H9 (cell line): ENCODE measurements at regions not wholly inside any gene's neighbourhood (a gene's known extent, or its start where the extent isn't known, plus 50 kb on each side); places are given as distances from the start of the nearest gene placed in this dataset.

Source experiments
- DNase-seq: peaks from one replicate; pipeline ENCODE4 v3.0.0-alpha.2; 2017
- H2AFZ ChIP-seq: one replicate; pipeline ENCODE4 v1.6.1; 2013; ENCODE audit warnings: mild to moderate bottlenecking, low read length, control low read depth, moderate library complexity
- H2AK5ac ChIP-seq: 2 replicates; pipeline ENCODE4 v1.6.1; 2013; ENCODE audit warnings: low read length, control low read depth, mixed read lengths; ENCODE audit not compliant: insufficient read length
- H2BK120ac ChIP-seq: one replicate; pipeline ENCODE4 v1.6.1; 2013; ENCODE audit warnings: low read depth, mild to moderate bottlenecking, low read length, control low read depth, inconsistent platforms; ENCODE audit not compliant: poor library complexity, severe bottlenecking
- H2BK12ac ChIP-seq: 2 replicates; pipeline ENCODE4 v1.6.1; 2013; ENCODE audit warnings: low read length, control low read depth, mixed read lengths, low read depth; ENCODE audit not compliant: insufficient read length
- H2BK15ac ChIP-seq: 2 replicates; pipeline ENCODE4 v1.6.1; 2013; ENCODE audit warnings: low read depth, low read length, control low read depth
- H2BK20ac ChIP-seq: one replicate; pipeline ENCODE4 v1.6.1; 2013; ENCODE audit warnings: low read depth, mild to moderate bottlenecking, low read length, control low read depth, inconsistent platforms; ENCODE audit not compliant: poor library complexity, severe bottlenecking
- H2BK5ac ChIP-seq: 2 replicates; pipeline ENCODE4 v1.6.1; 2013; ENCODE audit warnings: low read length, control low read depth, mixed read lengths; ENCODE audit not compliant: insufficient read length
- H3K14ac ChIP-seq: 2 replicates; pipeline ENCODE4 v1.6.1; 2013; ENCODE audit warnings: low read length, control low read depth; ENCODE audit not compliant: insufficient read depth
- H3K18ac ChIP-seq: 2 replicates; pipeline ENCODE4 v1.6.1; 2013; ENCODE audit warnings: low read depth, mild to moderate bottlenecking, mixed read lengths, low read length, control low read depth; ENCODE audit not compliant: insufficient read length
- H3K23ac ChIP-seq: 2 replicates; pipeline ENCODE4 v1.6.1; 2013; ENCODE audit warnings: low read length, control low read depth, mixed read lengths, low read depth; ENCODE audit not compliant: insufficient read length
- H3K23me2 ChIP-seq: 2 replicates; pipeline ENCODE4 v1.6.1; 2013; ENCODE audit warnings: low read depth, mild to moderate bottlenecking, mixed read lengths, low read length, control low read depth; ENCODE audit not compliant: insufficient read length, poor library complexity, severe bottlenecking
- H3K27ac ChIP-seq: 2 replicates; pipeline ENCODE4 v1.5.1; 2013; ENCODE audit warnings: low read length, control low read depth, mixed read lengths, low read depth; ENCODE audit not compliant: insufficient read length
- H3K27me3 ChIP-seq: 2 replicates; pipeline ENCODE4 v1.6.1; 2013; ENCODE audit warnings: low read length, control low read depth, inconsistent platforms; ENCODE audit not compliant: insufficient read depth
- H3K4ac ChIP-seq: 2 replicates; pipeline ENCODE4 v1.6.1; 2013; ENCODE audit warnings: low read depth, mild to moderate bottlenecking, control low read depth, inconsistent platforms, low read length, moderate library complexity
- H3K4me1 ChIP-seq: 2 replicates; pipeline ENCODE4 v1.6.1; 2013; ENCODE audit warnings: low read length, control low read depth, inconsistent platforms; ENCODE audit not compliant: insufficient read depth
- H3K4me2 ChIP-seq: 2 replicates; pipeline ENCODE4 v1.6.1; 2013; ENCODE audit warnings: low read length, control low read depth, mixed read lengths; ENCODE audit not compliant: insufficient read length, insufficient read depth
- H3K56ac ChIP-seq: 2 replicates; pipeline ENCODE4 v1.6.1; 2013; ENCODE audit warnings: low read depth, mild to moderate bottlenecking, mixed read lengths, low read length, control low read depth; ENCODE audit not compliant: insufficient read length
- H3K79me1 ChIP-seq: 2 replicates; pipeline ENCODE4 v1.6.1; 2013; ENCODE audit warnings: low read depth, mild to moderate bottlenecking, moderate library complexity, low read length, control low read depth, inconsistent platforms; ENCODE audit not compliant: insufficient read depth, poor library complexity, severe bottlenecking
- H3K79me2 ChIP-seq: 2 replicates; pipeline ENCODE4 v1.6.1; 2013; ENCODE audit warnings: low read length, control low read depth, inconsistent platforms; ENCODE audit not compliant: insufficient read depth
- H3K9ac ChIP-seq: 2 replicates; pipeline ENCODE4 v1.6.1; 2013; ENCODE audit warnings: low read length, control low read depth, mixed read lengths; ENCODE audit not compliant: insufficient read length; ENCODE audit errors: extremely low read depth
- H3K9me3 ChIP-seq: one replicate; pipeline ENCODE4 v1.6.1; 2013; ENCODE audit warnings: low read depth, low read length, inconsistent platforms; ENCODE audit not compliant: control insufficient read depth
- H3T11ph ChIP-seq: one replicate; pipeline ENCODE4 v1.6.1; 2013; ENCODE audit warnings: mild to moderate bottlenecking, low read length, control low read depth, inconsistent platforms
- H4K20me1 ChIP-seq: one replicate; pipeline ENCODE4 v1.6.1; 2013; ENCODE audit not compliant: control insufficient read depth, insufficient read length, insufficient read depth
- H4K5ac ChIP-seq: 2 replicates; pipeline ENCODE4 v1.6.1; 2013; ENCODE audit warnings: low read depth, mild to moderate bottlenecking, mixed read lengths, low read length, control low read depth; ENCODE audit not compliant: insufficient read length
- H4K8ac ChIP-seq: replicated peaks from 2 replicates; pipeline ENCODE4 v1.6.1; 2013; ENCODE audit warnings: low read length, control low read depth, mixed read lengths, low read depth; ENCODE audit not compliant: insufficient read length
- H4K91ac ChIP-seq: 2 replicates; pipeline ENCODE4 v1.6.1; 2013; ENCODE audit warnings: low read depth, mild to moderate bottlenecking, moderate library complexity, mixed read lengths, low read length, control low read depth; ENCODE audit not compliant: insufficient read length
- H3K27ac Mint-ChIP-seq, 3 experiments: 2 replicates in 2 of 3; 3 replicates in 1 of 3; pipeline ENCODE4 v1.8.0; 2020 to 2021; ENCODE audit warnings: mixed read lengths in 3 of 3, mild to moderate bottlenecking in 1 of 3, moderate library complexity in 1 of 3
- H3K27me3 Mint-ChIP-seq: 2 replicates; pipeline ENCODE4 v1.8.0; 2021; ENCODE audit warnings: low read depth, mild to moderate bottlenecking, moderate library complexity, mixed read lengths
- H3K36me3 Mint-ChIP-seq, 3 experiments: 2 replicates in 2 of 3; 3 replicates in 1 of 3; pipeline ENCODE4 v1.8.0; 2020 to 2021; ENCODE audit warnings: low read depth in 3 of 3, mixed read lengths in 3 of 3; ENCODE audit not compliant: insufficient read depth in 1 of 3
- H3K4me1 Mint-ChIP-seq, 2 experiments: 2 replicates each; pipeline ENCODE4 v1.8.0; 2020; ENCODE audit warnings: mixed read lengths in 2 of 2
- H3K4me3 Mint-ChIP-seq, 2 experiments: 2 replicates in 1 of 2; 3 replicates in 1 of 2; pipeline ENCODE4 v1.8.0; 2020 to 2021; ENCODE audit warnings: mild to moderate bottlenecking in 2 of 2, mixed read lengths in 2 of 2, moderate library complexity in 1 of 2
- H3K9me3 Mint-ChIP-seq, 2 experiments: 2 replicates in 1 of 2; 3 replicates in 1 of 2; pipeline ENCODE4 v1.8.0; 2020; ENCODE audit warnings: mild to moderate bottlenecking in 2 of 2, mixed read lengths in 2 of 2, moderate library complexity in 1 of 2
- WGBS: extraction: QIAGEN DNeasy Blood & Tissue Kit; methylation state at CpG from one replicate; pipeline ENCODE4 v1.1.7; 2013; ENCODE audit warnings: missing lambda C conversion rate, low lambda C conversion rate, mixed read lengths; ENCODE audit not compliant: insufficient read length; ENCODE audit errors: extremely low coverage; 5-methylcytosine and 5-hydroxymethylcytosine counted together
- TF ChIP-seq, protein P1 (sequence below): fragments of 200-600 bp; sonication (generic); conservative IDR thresholded peaks from 3 replicates; pipeline ENCODE4 v1.8.0; 2021; ENCODE audit warnings: antibody characterized with exemption, mild to moderate bottlenecking

DNA sequence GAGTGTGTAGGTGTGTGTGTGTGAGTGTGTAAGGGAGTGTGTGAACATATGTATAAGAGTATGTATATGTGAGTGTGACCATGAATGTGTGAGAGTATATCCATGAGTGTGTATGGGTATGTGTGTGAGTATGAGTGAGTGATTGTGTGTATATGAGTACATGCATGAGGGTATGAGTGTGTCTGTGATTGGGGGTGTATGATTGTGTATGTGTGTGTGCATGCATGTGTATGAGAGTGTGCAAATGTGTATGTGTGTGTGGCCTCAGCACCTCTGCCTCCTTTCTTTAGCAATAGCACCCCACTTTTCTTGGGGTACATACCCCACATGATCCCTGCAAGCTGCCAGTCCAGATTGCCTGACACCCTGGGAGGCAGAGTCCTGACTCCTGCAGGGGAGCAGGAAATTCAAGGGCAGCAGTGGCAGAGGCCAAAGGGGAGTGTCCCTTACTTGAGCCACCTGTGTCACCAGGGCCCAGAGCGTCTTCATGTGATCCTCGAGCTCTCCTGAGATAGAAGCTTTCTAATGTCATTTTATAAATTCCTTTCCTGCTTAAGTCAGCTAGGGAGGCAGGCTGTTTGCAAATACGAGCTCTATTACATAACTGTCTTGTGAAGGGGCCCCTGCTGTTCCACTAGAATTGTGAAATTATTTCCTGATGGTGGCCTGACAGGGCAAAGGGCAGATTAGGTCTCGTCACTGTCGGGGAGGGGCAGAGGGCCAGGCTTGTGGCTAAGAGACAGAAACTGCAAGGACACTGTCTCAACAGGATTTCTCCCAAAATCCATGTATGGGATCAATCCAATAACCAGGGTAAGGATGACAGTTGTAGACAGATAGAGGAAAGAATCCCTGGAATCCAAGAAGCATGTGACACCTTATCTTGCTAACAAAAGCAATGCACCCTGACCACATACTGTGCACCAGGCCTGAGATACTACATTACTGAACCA lies 389.1 kb downstream of the GADD45G start:
- no peak overlapping the region for H3K23ac ChIP-seq
- H3K36me3 Mint-ChIP-seq, result peaks cover 0 to 7% (median 3%) of the 10 kb centered on the region in 3 experiments; a peak in 5 of 7 replicates
- no peak overlapping the region for H2AK5ac ChIP-seq
- H2BK20ac ChIP-seq, result no peak overlapping the region
- H2BK12ac ChIP-seq, result no peak overlapping the region
- H3K9me3 ChIP-seq, result peaks cover 8% of the 10 kb centered on the region
- H3K9me3 Mint-ChIP-seq, result peaks cover 11 to 17% of the 10 kb centered on the region in 2 experiments; a peak in 4 of 5 replicates
- H3K27me3 ChIP-seq, result no peaks in the 10 kb centered on the region
- no peak overlapping the region for H3K14ac ChIP-seq
- H2BK120ac ChIP-seq, result no peak overlapping the region
- no peak overlapping the region for H3K27ac Mint-ChIP-seq
- no peak overlapping the region for H4K8ac ChIP-seq
- no peak overlapping the region for H2BK15ac ChIP-seq
- H2AFZ ChIP-seq, result no peak overlapping the region
- no peaks in the 10 kb centered on the region for H3K23me2 ChIP-seq
- no peak overlapping the region for H3K56ac ChIP-seq
- peaks cover 16% of the 10 kb centered on the region; the same call in 1 of the 2 replicates for H3K4me1 ChIP-seq
- H3K4me1 Mint-ChIP-seq, result peaks cover 17 to 18% of the 10 kb centered on the region in 2 experiments
- H2BK5ac ChIP-seq, result no peak overlapping the region
- TF ChIP-seq, protein P1, sequence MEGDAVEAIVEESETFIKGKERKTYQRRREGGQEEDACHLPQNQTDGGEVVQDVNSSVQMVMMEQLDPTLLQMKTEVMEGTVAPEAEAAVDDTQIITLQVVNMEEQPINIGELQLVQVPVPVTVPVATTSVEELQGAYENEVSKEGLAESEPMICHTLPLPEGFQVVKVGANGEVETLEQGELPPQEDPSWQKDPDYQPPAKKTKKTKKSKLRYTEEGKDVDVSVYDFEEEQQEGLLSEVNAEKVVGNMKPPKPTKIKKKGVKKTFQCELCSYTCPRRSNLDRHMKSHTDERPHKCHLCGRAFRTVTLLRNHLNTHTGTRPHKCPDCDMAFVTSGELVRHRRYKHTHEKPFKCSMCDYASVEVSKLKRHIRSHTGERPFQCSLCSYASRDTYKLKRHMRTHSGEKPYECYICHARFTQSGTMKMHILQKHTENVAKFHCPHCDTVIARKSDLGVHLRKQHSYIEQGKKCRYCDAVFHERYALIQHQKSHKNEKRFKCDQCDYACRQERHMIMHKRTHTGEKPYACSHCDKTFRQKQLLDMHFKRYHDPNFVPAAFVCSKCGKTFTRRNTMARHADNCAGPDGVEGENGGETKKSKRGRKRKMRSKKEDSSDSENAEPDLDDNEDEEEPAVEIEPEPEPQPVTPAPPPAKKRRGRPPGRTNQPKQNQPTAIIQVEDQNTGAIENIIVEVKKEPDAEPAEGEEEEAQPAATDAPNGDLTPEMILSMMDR, result no peak
- H3K4ac ChIP-seq, result no peak overlapping the region
- no peak overlapping the region for H3T11ph ChIP-seq
- no peak overlapping the region for H3K4me3 Mint-ChIP-seq
- no peak overlapping the region for H3K4me2 ChIP-seq
- H3K27ac ChIP-seq, result no peak overlapping the region
- DNase-seq, result no peak
- no CpG with 5 or more reads among the region's 5 CpGs for WGBS
- H3K9ac ChIP-seq, result no peak overlapping the region
- H4K91ac ChIP-seq, result no peak overlapping the region
- H3K18ac ChIP-seq, result no peak overlapping the region
- H3K27me3 Mint-ChIP-seq, result peaks cover 2% of the 10 kb centered on the region
- no peaks in the 10 kb centered on the region for H3K79me1 ChIP-seq
- no peaks in the 10 kb centered on the region for H4K20me1 ChIP-seq
- no peaks in the 10 kb centered on the region for H3K79me2 ChIP-seq
- no peak overlapping the region for H4K5ac ChIP-seq
